H1 (cell line): ENCODE measurements at regions not wholly inside any gene's neighbourhood (a gene's known extent, or its start where the extent isn't known, plus 50 kb on each side); places are given as distances from the start of the nearest gene placed in this dataset.

ENCODE experiments used
- CTCF ChIA-PET: fragments of 300-600 bp; sonication (Branson Sonifier 250); formaldehyde crosslinking; loops from one replicate; lab custom pipeline; 2021; ENCODE audit not compliant: partially characterized antibody; lab: Charles Lee
- POLR2A ChIA-PET: fragments of 300-600 bp; sonication (Branson Sonifier 250); formaldehyde crosslinking; loops from one replicate; lab custom pipeline; 2021; ENCODE audit warnings: inconsistent platforms; ENCODE audit not compliant: partially characterized antibody; lab: Charles Lee
- DNase-seq, 2 experiments: peaks; one replicate each; pipeline versions ENCODE4 v3.0.0 to v3.0.0-alpha.2; 2010 to 2022; ENCODE audit warnings: low spot score in 2 of 2, low read depth in 1 of 2, mixed read lengths in 1 of 2
- FAIRE-seq: peaks from 2 replicates; lab custom pipeline; 2011; peaks lifted over from hg19 to GRCh38; lab: Jason Lieb, UNC
- H2AFZ ChIP-seq: 2 replicates; pipeline ENCODE4 v1.8.1; 2012; ENCODE audit warnings: low read length, inconsistent platforms
- H2AK5ac ChIP-seq: 2 replicates; pipeline ENCODE4 v1.6.1; 2013; ENCODE audit warnings: low read depth, low read length
- H2BK120ac ChIP-seq: replicated peaks from 2 replicates; pipeline ENCODE3; 2013; ENCODE audit warnings: low read depth, low read length, inconsistent platforms
- H2BK12ac ChIP-seq: 2 replicates; pipeline ENCODE4 v1.6.1; 2013; ENCODE audit warnings: low read depth, low read length
- H2BK15ac ChIP-seq: 2 replicates; pipeline ENCODE4 v1.6.1; 2013; ENCODE audit warnings: low read length
- H2BK20ac ChIP-seq: 2 replicates; pipeline ENCODE4 v1.6.1; 2013; ENCODE audit warnings: low read length
- H2BK5ac ChIP-seq: 2 replicates; pipeline ENCODE4 v1.6.1; 2013; ENCODE audit warnings: low read depth, low read length
- H3K14ac ChIP-seq: 2 replicates; pipeline ENCODE4 v1.6.1; 2013; ENCODE audit warnings: inconsistent platforms; ENCODE audit not compliant: insufficient read length
- H3K18ac ChIP-seq: 2 replicates; pipeline ENCODE4 v1.6.1; 2013; ENCODE audit warnings: low read length; ENCODE audit errors: extremely low read depth
- H3K23ac ChIP-seq: 2 replicates; pipeline ENCODE4 v1.6.1; 2013; ENCODE audit warnings: inconsistent platforms; ENCODE audit not compliant: insufficient read length
- H3K23me2 ChIP-seq: 2 replicates; pipeline ENCODE4 v1.6.1; 2013; ENCODE audit warnings: low read depth, low read length
- H3K27ac ChIP-seq: 2 replicates; pipeline ENCODE4 v1.6.1; 2011; ENCODE audit warnings: low read depth, low read length, inconsistent platforms
- H3K27me3 ChIP-seq, 4 experiments: replicated peaks in 1 of 4; 1 replicate in 1 of 4; 2 replicates in 3 of 4; pipeline versions ENCODE4 v1.6.1 to v1.8.1; 2011 to 2013; ENCODE audit warnings: low read length in 3 of 4, mild to moderate bottlenecking in 3 of 4, inconsistent platforms in 2 of 4, mixed read lengths in 2 of 4, moderate library complexity in 1 of 4; ENCODE audit not compliant: control insufficient read depth in 3 of 4, insufficient read depth in 3 of 4; ENCODE audit errors: extremely low read depth in 1 of 4
- H3K36me3 ChIP-seq, 4 experiments: 2 replicates each; pipeline versions ENCODE4 v1.6.1 to v1.8.1; 2011 to 2013; ENCODE audit warnings: mild to moderate bottlenecking in 4 of 4, low read length in 3 of 4, moderate library complexity in 2 of 4, control low read depth in 1 of 4, inconsistent platforms in 1 of 4; ENCODE audit not compliant: insufficient read depth in 4 of 4, control insufficient read depth in 2 of 4
- H3K4ac ChIP-seq: replicated peaks from 2 replicates; pipeline ENCODE3; 2013; ENCODE audit warnings: low read length, low read depth, mixed read lengths, inconsistent platforms; ENCODE audit not compliant: insufficient read length
- H3K4me1 ChIP-seq, 4 experiments: replicated peaks in 1 of 4; 1 replicate in 1 of 4; 2 replicates in 3 of 4; pipeline versions ENCODE4 v1.6.1 to v1.8.1; 2011 to 2013; ENCODE audit warnings: low read length in 3 of 4, inconsistent platforms in 2 of 4, mixed read lengths in 1 of 4; ENCODE audit not compliant: insufficient read depth in 4 of 4, control insufficient read depth in 3 of 4
- H3K4me2 ChIP-seq, 2 experiments: 2 replicates each; pipeline versions ENCODE4 v1.6.1 to v1.8.1; 2011 to 2013; ENCODE audit warnings: low read depth in 2 of 2, low read length in 2 of 2, control low read depth in 1 of 2, inconsistent platforms in 1 of 2, mild to moderate bottlenecking in 1 of 2; ENCODE audit not compliant: insufficient read depth in 1 of 2
- H3K4me3 ChIP-seq, 4 experiments: fragments of 200-600, 300-600 bp in 1 of 4; sonication (generic), shearing (Covaris generic), sonication (Bioruptor Twin) in 1 of 4; 2 replicates each; pipeline versions ENCODE4 v1.5.1 to v1.8.1; 2011 to 2016; ENCODE audit warnings: low read length in 4 of 4, low read depth in 3 of 4, control low read depth in 2 of 4, inconsistent platforms in 2 of 4, mild to moderate bottlenecking in 2 of 4, mixed read lengths in 1 of 4, moderate library complexity in 1 of 4; ENCODE audit not compliant: insufficient read depth in 2 of 4; ENCODE audit errors: extremely low read depth in 1 of 4
- H3K56ac ChIP-seq: replicated peaks from 2 replicates; pipeline ENCODE3; 2013; ENCODE audit warnings: low read depth, mild to moderate bottlenecking, mixed read lengths, low read length, inconsistent platforms; ENCODE audit not compliant: insufficient read length
- H3K79me1 ChIP-seq: 2 replicates; pipeline ENCODE4 v1.6.1; 2013; ENCODE audit warnings: low read depth, low read length, control low read depth
- H3K79me2 ChIP-seq, 2 experiments: 2 replicates each; pipeline versions ENCODE4 v1.6.1 to v1.8.1; 2012 to 2013; ENCODE audit warnings: low read length in 2 of 2, mild to moderate bottlenecking in 2 of 2, inconsistent platforms in 1 of 2; ENCODE audit not compliant: insufficient read depth in 2 of 2, control insufficient read depth in 1 of 2
- H3K9ac ChIP-seq, 4 experiments: replicated peaks in 1 of 4; 1 replicate in 1 of 4; 2 replicates in 3 of 4; pipeline versions ENCODE4 v1.6.1 to v1.8.1; 2011 to 2013; ENCODE audit warnings: low read depth in 3 of 4, low read length in 3 of 4, control low read depth in 2 of 4, mild to moderate bottlenecking in 2 of 4, moderate library complexity in 2 of 4, inconsistent platforms in 1 of 4; ENCODE audit errors: extremely low read depth in 1 of 4
- H3K9me3 ChIP-seq, 2 experiments: 2 replicates each; pipeline versions ENCODE4 v1.6.1 to v1.8.1; 2012 to 2013; ENCODE audit warnings: mild to moderate bottlenecking in 2 of 2, moderate library complexity in 2 of 2, control low read depth in 1 of 2, inconsistent platforms in 1 of 2, low read depth in 1 of 2, low read length in 1 of 2, mixed read lengths in 1 of 2; ENCODE audit not compliant: insufficient read depth in 2 of 2
- H4K20me1 ChIP-seq, 2 experiments: replicated peaks in 1 of 2; 2 replicates each; pipeline versions ENCODE3 to v1.8.1; 2011 to 2013; ENCODE audit warnings: inconsistent platforms in 2 of 2, low read length in 2 of 2, mild to moderate bottlenecking in 1 of 2; ENCODE audit not compliant: insufficient read depth in 2 of 2, control insufficient read depth in 1 of 2
- H4K5ac ChIP-seq: 2 replicates; pipeline ENCODE4 v1.6.1; 2013; ENCODE audit warnings: low read length, low read depth, mixed read lengths, inconsistent platforms; ENCODE audit not compliant: insufficient read length
- H4K8ac ChIP-seq: 2 replicates; pipeline ENCODE4 v1.8.0; 2013; ENCODE audit warnings: mild to moderate bottlenecking, moderate library complexity, low read length, inconsistent platforms; ENCODE audit not compliant: insufficient read depth; ENCODE audit errors: extremely low read depth
- H4K91ac ChIP-seq: replicated peaks from 2 replicates; pipeline ENCODE3; 2013; ENCODE audit warnings: low read length, mixed read lengths, inconsistent platforms; ENCODE audit not compliant: insufficient read length
- CBX8 ChIP-seq: fragments of 300-800, 300-1000 bp; sonication (generic); IDR thresholded peaks from 2 replicates; pipeline ENCODE4 v1.7.1; 2016; ENCODE audit warnings: low read depth, low read length, borderline replicate concordance
- CHD2 ChIP-seq: IDR thresholded peaks from 2 replicates; pipeline ENCODE4 v1.6.1; 2012; ENCODE audit warnings: low read length, improper control_type of control experiment
- EZH2 ChIP-seq: fragments of 200-600 bp; sonication (generic); IDR thresholded peaks from 2 replicates; pipeline ENCODE4 v1.7.1; 2012; ENCODE audit warnings: low read depth, mild to moderate bottlenecking, moderate library complexity, low read length, inconsistent platforms; ENCODE audit not compliant: severe bottlenecking
- MAFK ChIP-seq: IDR thresholded peaks from 2 replicates; pipeline ENCODE4 v1.6.1; 2012; ENCODE audit warnings: low read depth, mild to moderate bottlenecking, improper control_type of control experiment, low read length
- NANOG ChIP-seq: IDR thresholded peaks from 2 replicates; pipeline ENCODE4 v1.6.1; 2011; ENCODE audit warnings: low read length, low read depth, mild to moderate bottlenecking, inconsistent platforms; ENCODE audit not compliant: insufficient read depth, poor library complexity, severe bottlenecking
- POU5F1 ChIP-seq: IDR thresholded peaks from 2 replicates; pipeline ENCODE4 v1.6.1; 2011; ENCODE audit warnings: low read depth, mild to moderate bottlenecking, low read length, moderate library complexity
- RFX5 ChIP-seq: IDR thresholded peaks from 2 replicates; pipeline ENCODE4 v1.6.1; 2011; ENCODE audit warnings: low read depth, low read length, improper control_type of control experiment, borderline replicate concordance
- SIN3A ChIP-seq, 2 experiments: IDR thresholded peaks in 1 of 2; conservative IDR thresholded peaks in 1 of 2; 2 replicates each; pipeline ENCODE4 v1.6.1; 2011 to 2012; ENCODE audit warnings: low read length in 2 of 2, improper control_type of control experiment in 1 of 2, low read depth in 1 of 2, mild to moderate bottlenecking in 1 of 2
- SP4 ChIP-seq: IDR thresholded peaks from 2 replicates; pipeline ENCODE4 v1.6.1; 2012; ENCODE audit warnings: low read length, inconsistent platforms
- WGBS, 2 experiments: shearing (Covaris generic) in 1 of 2; methylation state at CpG; one replicate each; pipeline versions ENCODE4 v1.1.6 to v1.1.7; 2013 to 2015; ENCODE audit warnings: low lambda C conversion rate in 2 of 2, mixed read lengths in 2 of 2, inconsistent platforms in 1 of 2, low coverage in 1 of 2, missing lambda C conversion rate in 1 of 2; ENCODE audit not compliant: insufficient replicate concordance in 2 of 2, insufficient coverage in 1 of 2, insufficient read length in 1 of 2; ENCODE audit errors: extremely low coverage in 1 of 2, missing lambda C conversion rate in 1 of 2; 5-methylcytosine and 5-hydroxymethylcytosine counted together
- TF ChIP-seq, protein P1 (sequence below): IDR thresholded peaks from 2 replicates; pipeline ENCODE4 v1.6.1; 2012; ENCODE audit warnings: low read length, inconsistent platforms
- TF ChIP-seq, protein P2 (sequence below): IDR thresholded peaks from 2 replicates; pipeline ENCODE4 v1.6.1; 2012; ENCODE audit warnings: inconsistent platforms

DNA sequence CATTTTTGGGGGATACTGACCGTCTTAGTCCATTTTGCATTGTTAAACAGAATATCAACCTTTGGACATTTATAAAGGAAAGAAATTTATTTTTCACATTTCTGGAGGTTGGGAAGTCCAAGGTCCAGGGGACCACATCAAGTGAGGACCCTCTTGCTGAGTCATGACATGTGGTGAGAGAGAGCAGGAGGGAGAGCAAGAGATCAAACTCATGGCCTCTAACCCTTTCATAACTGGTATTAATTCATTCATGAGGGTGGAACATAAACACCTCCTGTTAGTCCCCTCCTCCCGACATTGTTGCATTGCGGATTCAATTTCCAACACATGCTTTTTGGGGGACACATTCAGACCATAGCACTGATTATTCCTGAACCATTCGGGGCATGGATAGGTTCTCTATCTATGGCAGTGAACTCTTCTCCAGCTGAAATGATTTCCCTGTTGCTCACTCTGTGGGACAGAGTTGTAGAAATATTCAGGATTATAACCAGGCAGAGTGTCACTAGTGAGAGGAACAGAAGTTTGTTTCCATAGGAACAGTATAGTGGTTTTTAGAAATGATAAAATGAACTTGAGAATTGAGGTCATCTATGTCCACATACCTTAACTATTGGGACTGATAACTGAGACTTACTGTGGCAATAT is 88.2 kb upstream of the OR9Q1 start:
- Histone ChIP-seq H3K23me2 (no peaks in the 10 kb centered on the region), H4K8ac (no peak overlapping the region), H2BK5ac (no peak overlapping the region), H3K79me2 (no peaks in the 10 kb centered on the region), H3K23ac (no peak overlapping the region), H2AK5ac (no peak overlapping the region), H4K5ac (no peak overlapping the region), H2BK120ac (no peak overlapping the region), H3K4me3 (no peak overlapping the region), H4K20me1 (no peaks in the 10 kb centered on the region), H3K4me2 (no peak overlapping the region), H3K27ac (no peak overlapping the region), H4K91ac (no peak overlapping the region), H2BK20ac (no peak overlapping the region), H2BK12ac (no peak overlapping the region), H3K56ac (no peak overlapping the region), H3K4me1 (no peaks in the 10 kb centered on the region), H3K4ac (no peak overlapping the region), H2AFZ (no peak overlapping the region), H3K18ac (no peak overlapping the region), H3K36me3 (no peaks in the 10 kb centered on the region), H3K9ac (no peak overlapping the region), H2BK15ac (no peak overlapping the region), H3K14ac (no peak overlapping the region), H3K79me1 (no peaks in the 10 kb centered on the region), H3K27me3 (no peaks in the 10 kb centered on the region), H3K9me3 (no peaks in the 10 kb centered on the region)
- 91% methylated on average over 4 of the region's 4 CpGs; no CpG with 5 or more reads in 1 of the 2 experiments for WGBS, 2 experiments
- DNase-seq: no peak
- POLR2A ChIA-PET: no interaction called here
- CTCF ChIA-PET: interaction anchor here (1.4 kb wide), 1 partner anchor 9 kb away, joined by 3 read pairs; no protein-coding TSS in a partner anchor
- no peak for FAIRE-seq
- no peak for TF ChIP-seq EZH2
- TF ChIP-seq, protein P1, sequence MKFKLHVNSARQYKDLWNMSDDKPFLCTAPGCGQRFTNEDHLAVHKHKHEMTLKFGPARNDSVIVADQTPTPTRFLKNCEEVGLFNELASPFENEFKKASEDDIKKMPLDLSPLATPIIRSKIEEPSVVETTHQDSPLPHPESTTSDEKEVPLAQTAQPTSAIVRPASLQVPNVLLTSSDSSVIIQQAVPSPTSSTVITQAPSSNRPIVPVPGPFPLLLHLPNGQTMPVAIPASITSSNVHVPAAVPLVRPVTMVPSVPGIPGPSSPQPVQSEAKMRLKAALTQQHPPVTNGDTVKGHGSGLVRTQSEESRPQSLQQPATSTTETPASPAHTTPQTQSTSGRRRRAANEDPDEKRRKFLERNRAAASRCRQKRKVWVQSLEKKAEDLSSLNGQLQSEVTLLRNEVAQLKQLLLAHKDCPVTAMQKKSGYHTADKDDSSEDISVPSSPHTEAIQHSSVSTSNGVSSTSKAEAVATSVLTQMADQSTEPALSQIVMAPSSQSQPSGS: no peak
- no peak for TF ChIP-seq SIN3A (conservative IDR thresholded peaks at IDR 0.05 in 1 of 2, IDR thresholded peaks at IDR 0.05 in 1 of 2; ENCODE audit: low read depth in 1 of 2, low read length in 2 of 2)
- no peak for TF ChIP-seq SP4
- TF ChIP-seq, protein P2, sequence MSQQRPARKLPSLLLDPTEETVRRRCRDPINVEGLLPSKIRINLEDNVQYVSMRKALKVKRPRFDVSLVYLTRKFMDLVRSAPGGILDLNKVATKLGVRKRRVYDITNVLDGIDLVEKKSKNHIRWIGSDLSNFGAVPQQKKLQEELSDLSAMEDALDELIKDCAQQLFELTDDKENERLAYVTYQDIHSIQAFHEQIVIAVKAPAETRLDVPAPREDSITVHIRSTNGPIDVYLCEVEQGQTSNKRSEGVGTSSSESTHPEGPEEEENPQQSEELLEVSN: no peak
- TF ChIP-seq CBX8: no peak
- TF ChIP-seq CHD2: no peak
- TF ChIP-seq MAFK: no peak
- TF ChIP-seq NANOG: no peak
- no peak for TF ChIP-seq RFX5
- no peak for TF ChIP-seq POU5F1
